Raji (cell line): ENCODE measurements at regions not wholly inside any gene's neighbourhood (a gene's known extent, or its start where the extent isn't known, plus 50 kb on each side); places are given as distances from the start of the nearest gene placed in this dataset.

Experiments
- POLR2A ChIP-seq: IDR thresholded peaks from 2 replicates; pipeline ENCODE4 v1.6.1; 2011; ENCODE audit warnings: low read depth, low read length, control low read depth; ENCODE audit not compliant: insufficient read depth

DNA sequence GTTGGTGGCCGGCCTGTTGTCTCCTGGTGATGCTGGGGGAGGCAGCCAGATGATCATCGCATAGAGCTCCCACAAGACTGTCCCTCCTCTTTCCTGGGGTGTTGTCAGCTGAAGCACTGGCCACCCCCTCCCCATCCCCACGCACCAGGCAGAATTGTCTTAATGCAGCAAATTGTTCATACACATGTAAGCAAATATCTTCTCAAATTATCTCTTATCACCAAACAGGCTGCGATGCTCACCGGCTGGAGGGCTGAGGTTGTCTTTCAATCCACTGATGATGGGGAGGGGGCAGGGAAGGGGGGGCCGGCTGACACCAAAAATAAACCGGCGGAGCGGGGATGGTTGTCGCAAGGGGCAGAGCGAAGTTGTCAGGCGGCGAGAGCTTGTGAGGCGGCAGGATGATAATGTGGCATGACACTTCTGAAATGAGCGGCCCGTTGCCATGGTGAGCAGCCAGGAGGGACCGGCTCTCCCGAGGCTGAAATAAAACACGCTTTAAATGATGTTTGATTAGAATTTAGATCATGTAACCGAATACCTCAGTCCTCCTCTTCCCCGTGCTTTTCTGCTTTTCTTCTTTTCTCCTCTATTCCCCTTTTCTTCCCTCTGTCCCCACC is 59.8 kb downstream of the MRM1 start:
- TF ChIP-seq POLR2A, result no peak

DNA sequence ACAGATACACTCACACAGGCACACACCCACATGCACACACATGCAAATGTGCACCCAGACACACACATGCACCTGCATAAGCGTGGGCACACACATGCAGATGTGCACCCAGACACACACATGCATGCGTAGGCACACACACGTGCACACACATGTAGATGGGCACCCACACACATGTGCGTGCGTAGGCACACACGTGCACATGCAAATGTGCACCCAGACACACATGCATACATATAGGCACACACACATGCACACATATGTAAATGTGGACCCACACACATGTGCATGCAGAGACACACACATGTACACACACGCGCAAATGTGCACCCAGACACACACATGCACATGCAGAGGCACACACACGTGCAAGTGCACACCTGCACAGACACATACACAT is 60.3 kb downstream of the MRM1 start:
- no peak for TF ChIP-seq POLR2A

DNA sequence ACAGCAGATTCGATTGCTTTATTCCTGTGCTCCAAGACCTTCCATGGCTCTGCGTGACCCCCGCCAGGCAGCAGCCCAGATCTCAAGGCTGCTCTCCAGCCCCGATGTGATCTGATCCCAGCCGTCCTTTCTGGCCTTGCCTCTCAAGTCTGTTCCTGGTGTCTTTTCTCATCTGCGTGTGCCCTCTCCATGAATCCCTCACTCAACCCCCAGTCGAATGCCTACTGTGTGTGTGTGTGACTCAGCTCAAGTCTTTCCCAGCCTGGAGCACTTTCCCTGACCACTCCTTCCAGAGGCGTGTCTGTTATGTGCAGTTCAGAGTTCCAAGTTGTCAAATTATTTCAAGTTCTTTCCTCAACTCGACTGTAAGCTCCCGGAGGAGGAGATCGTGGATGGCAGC is 64.0 kb downstream of the MRM1 start:
- no peak for TF ChIP-seq POLR2A

DNA sequence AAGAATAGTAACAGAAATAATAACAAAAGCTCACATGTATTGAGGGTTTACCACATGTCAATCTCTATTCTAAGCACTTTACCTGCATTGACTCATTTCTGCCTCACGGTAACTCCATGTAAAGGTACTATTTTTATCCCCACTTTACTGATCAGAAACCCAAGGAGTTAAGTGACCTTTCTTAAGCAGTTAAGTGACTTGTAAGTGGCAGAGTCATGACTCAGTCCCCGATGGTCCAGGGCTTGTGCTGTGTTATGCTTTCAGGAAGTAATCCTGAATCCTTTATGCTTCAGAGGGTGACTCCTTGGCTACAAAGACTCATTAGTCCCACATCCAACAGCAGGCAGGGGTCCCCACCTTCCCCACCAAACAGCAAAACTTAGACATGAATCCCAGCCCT is 66.5 kb downstream of the MRM1 start:
- TF ChIP-seq POLR2A, result no peak

DNA sequence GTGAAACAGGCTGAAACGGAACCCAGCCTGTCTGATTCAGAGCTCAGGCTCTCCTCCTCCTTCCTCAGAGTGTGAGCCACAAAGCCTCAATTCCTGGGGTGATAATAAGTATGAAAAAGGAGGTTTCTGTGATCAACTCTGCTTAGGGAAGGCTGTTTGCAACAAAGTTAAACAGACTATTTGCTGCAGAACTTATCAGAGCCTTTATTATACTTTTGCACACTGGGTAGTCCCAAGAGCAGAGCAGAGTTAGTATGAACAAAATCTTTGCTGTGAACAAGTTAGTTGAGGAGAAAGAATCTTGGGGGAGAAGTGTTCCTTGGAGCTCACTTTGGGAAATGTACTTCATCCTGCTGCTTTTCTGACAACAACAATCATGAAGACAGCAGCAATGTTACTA is 67.4 kb downstream of the MRM1 start:
- TF ChIP-seq POLR2A, result no peak

DNA sequence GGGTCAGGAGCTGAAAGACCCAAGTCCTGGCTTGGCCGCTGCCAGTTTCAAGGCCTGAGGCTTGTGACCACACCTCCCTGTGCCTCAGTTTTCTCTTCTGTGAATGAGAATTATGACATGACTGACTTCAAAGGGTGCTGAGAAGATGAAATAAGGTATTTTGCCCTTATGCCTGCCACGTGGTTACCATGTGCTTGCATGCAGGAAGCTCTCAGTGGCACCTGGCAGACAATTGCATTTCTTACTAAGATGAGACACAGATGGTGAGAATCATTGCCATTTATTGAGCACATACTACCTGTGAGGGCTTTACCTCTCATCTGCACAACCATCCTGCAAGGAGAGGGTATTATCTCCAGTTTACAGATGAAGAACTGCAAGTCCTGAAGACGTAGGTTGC is 69.8 kb downstream of the MRM1 start:
- no peak for TF ChIP-seq POLR2A

DNA sequence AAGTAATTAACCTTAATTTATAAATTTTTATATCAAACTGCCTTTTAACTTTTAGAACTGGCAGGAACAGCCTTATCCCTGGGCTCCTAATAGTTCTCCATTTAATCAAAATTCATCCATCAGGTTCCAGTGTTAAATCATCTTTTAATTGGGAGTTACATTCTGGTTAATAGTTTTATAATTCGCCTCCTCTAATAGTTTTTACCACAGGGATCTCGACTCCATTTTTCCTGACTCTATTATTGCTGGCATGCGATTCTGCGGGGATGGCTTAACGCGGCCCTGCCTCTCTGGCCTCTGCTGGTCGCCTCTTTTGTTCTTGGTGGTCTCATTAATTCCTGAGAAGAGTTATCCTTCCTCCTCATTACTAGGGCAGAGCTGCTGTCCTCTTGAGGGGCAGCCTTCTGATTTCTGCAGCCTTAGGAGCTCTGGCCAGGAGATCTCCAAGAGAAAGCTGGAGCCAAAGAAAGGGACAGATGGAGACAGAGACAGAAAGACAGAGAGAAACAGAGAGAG is 71.1 kb downstream of the MRM1 start:
- TF ChIP-seq POLR2A, result no peak

DNA sequence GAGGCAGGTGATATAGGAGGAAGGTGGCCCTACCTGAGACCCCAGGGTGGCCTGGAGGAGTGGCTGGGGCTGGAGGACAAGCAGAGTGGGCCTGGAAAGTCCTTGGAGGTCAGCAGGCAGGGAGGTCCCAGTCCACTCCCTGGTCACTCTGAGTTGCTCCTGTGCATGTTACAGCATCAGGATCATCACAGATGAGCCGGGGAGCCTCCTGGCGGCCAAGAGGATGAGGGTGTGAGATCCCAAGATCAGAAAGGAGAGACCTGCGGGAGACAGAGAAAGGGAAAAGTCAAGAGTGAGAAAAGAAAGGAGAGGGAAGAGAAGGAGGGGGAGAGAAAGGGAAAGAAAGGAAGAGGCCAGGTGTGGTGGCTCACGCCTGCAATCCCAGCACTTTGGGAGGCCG is 71.7 kb downstream of the MRM1 start:
- no peak for TF ChIP-seq POLR2A

DNA sequence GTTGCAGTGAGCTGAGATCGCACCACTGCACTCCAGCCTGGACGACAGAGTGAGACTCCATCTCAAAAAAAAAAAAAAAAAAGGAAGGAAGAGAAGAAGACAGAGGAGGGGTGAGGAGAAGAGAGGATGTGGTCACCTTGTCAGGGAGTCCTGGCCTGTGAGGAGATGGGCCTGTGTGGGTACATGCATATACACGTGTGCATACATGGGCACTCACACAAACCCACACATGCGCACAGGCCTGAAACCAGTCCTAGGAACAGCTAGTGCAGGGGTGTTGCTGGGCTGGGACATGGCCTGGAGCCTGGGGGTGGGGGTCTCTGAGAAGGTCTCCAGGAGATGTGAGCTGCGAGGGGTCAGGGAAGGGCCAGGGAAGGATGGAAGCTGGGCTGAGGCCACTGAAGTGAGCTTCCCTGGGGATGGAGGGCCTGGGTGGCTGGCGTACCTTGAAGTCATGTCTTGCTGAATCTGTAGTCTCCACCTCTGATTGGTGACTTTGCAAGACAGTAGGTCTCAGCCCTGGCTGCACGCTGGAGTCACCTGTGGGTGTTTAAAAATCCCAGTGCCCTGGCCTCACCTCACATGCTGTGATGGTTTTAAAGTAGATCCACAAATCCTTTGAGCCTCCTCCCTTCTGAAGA is 72.4 kb downstream of the MRM1 start:
- no peak for TF ChIP-seq POLR2A

DNA sequence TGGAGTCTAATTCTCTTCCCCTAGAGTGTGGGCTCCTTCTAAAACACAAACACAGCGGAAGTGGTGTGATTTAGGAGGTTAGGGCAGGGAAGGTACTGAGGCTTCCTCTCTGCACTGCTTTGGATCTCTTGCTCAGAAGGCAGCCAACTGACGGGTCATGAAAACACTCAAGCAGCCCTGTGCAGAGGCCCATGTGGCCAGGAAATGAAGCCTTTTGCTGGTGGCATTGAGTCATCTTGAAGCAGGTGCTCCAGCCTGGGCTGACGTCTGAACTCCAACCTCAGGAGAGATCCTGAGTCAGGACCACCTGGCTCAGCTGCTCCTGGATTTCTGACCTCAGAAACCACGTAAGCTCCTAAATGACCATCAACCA is 72.9 kb downstream of the MRM1 start:
- TF ChIP-seq POLR2A, result no peak

DNA sequence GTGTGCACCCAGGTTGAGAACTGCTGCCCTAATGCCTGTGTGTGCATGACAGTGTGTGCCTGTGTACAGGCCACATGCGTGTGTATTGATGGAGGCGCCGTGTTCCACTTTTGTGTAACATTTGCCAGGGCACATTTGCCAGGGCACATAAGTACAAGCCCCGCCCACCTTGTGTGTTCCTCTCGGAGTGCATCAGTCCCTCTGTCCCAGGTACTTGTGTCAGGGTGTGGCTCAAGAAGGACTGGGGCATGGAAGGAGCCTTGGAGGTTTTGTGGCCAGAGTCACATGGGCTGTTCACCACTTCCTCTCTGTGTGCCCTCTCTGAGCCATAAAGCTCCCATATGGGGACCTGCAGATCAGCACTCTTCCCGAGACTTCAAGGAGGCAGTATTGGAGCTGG is 73.9 kb downstream of the MRM1 start:
- no peak for TF ChIP-seq POLR2A

DNA sequence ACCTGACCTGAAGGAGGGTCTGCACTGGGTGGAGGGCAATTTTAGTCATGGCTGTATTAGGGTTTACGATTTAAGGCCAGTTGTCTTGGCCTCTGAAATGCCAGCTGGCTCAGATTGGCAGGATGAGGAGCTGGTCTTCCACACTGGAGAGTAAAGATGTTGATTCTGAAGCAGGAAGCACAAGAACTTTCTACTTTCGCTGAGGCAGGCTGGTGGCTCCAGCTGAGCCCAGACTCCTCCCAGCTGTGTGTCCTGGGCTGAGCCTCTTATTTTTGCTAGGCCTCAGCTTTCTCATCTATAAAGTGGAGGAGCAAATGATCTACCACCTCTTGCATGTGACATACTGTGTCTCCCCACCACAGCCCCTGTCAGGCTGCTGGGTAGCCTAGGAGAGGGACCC is 74.4 kb downstream of the MRM1 start:
- TF ChIP-seq POLR2A, result no peak

DNA sequence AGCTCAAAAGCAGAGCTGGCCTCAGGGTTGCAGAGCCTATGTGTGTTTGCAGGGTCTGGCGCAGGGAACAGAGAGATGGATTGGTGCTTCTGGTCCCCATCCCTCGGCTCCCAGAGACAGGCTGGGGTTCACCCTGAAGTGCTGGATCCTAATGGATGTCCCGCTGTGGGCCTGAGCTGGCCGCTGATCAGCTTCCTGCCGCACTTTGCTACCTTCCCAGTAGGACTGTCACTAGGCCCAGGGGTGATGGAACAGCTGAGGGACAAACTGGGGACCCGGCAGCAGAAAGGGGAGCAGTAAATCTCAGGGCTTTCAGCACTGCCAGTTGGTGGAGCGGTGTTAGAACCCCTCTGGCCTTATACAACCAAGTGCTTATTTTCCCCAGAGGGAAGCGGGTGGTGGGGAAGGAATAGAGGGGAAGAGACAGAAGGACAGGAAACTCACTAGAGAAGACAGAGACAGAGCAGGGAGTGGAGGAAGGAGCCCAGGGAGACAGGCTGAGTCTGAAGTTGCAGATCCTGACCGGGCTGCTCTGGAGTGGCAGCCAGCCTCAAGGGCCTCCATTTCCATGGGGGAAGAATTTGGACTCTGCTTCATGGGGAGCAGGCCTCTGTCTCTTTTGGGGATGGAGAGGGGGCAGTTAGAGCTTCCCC is 78.6 kb downstream of the MRM1 start:
- no peak for TF ChIP-seq POLR2A

DNA sequence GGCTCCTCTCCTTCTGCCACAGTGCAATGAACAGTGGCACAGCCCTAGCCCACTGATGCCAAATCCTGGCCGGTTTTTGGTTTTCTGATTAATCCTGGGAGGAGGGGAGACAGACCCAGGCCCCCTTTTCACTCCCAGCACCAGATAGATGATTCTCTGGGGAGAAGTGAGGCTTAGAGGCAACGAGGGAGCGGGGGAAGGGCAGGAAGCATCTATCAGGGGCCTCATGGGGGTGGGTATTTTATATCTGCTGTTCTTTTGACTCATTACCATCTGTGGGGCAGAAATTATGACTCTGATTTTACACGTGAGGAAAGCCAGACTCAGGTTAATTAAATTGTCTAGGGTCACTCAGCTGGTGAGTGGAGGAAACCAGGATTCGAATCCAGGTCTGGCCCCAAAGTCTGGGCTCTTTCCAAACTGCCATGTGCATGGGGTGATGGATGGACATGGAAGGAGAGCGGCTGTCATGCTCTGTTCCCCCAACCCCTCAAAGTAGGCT is 79.4 kb downstream of the MRM1 start:
- TF ChIP-seq POLR2A, result no peak

DNA sequence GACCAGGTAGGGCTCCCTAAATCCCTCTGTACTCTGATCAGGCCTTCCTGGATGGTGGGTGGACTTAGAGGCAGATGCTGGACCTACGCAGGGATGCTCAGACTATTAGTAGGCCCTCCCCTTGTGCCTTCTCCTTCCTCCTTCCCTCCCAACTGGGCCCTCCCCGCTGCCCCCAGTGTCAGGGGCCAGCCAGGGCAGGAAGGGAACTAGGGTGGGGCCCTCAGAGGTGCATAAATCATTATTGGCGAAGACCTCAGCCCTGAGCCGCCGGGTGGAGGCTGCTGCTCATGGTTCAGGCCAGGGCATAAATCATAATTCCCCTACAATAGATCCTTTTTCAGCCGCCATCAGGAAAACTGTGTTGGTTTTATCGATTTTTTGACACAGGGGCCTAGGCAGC is 81.4 kb downstream of the MRM1 start:
- TF ChIP-seq POLR2A, result no peak

DNA sequence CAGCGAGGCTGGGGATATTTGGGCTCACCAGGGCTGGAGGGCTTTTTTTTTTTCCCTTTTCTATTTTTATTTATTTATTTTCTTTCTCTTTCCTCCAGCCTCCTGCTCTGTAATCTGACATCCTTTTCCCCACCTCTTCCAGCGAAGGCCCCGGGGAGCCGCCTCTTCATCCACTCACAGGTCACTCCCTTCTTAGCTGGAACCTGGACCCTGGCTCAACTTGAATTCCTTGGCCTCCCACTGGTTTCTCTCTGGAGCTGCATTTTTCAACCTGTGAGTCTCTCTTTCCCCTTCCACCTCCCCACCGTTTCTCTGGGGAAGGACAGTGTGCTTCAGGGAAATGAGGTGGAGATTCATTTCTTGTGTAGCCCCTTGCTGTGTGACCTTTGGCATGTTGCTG is 82.0 kb downstream of the MRM1 start:
- no peak for TF ChIP-seq POLR2A

DNA sequence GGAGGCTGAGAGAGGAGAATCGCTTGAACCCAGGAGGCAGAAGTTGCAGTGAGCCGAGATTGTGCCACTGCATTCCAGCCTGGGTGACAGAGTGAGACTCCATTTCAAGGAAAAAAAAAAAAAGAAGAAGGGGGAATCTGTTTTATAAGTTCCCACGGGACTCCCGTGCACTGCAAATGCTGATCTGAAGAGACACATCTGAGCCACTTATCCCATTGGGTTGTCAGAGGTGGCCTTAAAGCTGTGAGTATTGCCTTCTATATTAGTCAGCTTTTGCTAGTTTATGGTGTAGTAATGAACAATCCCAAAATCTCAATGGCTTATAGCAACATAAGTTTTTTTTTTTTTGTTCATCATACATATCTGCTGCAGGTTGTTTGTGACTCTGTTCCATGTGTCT is 82.8 kb downstream of the MRM1 start:
- TF ChIP-seq POLR2A, result no peak

DNA sequence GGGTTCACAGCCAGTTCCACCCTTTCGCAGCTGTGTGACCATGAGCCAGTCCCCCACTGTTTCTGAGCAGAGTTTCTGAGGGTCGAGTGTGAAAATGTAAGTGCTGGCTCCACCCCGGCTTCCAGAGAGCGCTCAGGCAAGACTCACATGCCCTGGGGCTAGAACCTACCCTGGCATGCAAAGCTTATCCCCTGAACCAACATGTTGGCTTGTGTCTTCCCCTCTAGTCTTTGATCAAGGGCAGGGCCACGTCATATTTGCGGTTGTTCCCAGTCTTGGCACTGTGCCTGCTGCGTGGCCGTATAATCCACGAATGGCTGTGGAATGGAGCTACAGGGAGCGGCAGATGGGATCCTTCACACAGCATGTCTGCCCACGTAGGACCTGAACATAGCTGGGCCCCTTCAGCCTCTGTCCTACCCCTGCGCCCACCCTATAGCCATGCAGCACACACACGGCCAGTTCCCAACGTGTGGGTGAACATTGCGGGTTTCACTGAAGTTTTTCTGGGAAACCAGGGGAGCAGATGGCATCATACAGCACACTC is 84.8 kb downstream of the MRM1 start:
- TF ChIP-seq POLR2A, result no peak
